Trophoblast cell (in vitro differentiated cells and primary cell): ENCODE measurements at regions not wholly inside any gene's neighbourhood (a gene's known extent, or its start where the extent isn't known, plus 50 kb on each side); places are given as distances from the start of the nearest gene placed in this dataset.
A peak's percentile ranks its signal among the peaks of the same experiment; 100 is the strongest.

ENCODE experiments used
- DNase-seq, 2 donors: peaks; one replicate each; pipeline ENCODE4 v3.0.0-alpha.2; 2016
- H2AFZ ChIP-seq: 2 replicates; pipeline ENCODE4 v1.6.1; 2013; ENCODE audit warnings: low read length, moderate library complexity, mild to moderate bottlenecking; ENCODE audit not compliant: insufficient read depth, poor library complexity
- H2AK5ac ChIP-seq: 2 replicates; pipeline ENCODE4 v1.6.1; 2013; ENCODE audit warnings: mild to moderate bottlenecking, low read length
- H2BK120ac ChIP-seq: 2 replicates; pipeline ENCODE4 v1.6.1; 2013; ENCODE audit warnings: low read length, mild to moderate bottlenecking, moderate library complexity; ENCODE audit not compliant: insufficient read depth, poor library complexity
- H2BK12ac ChIP-seq: 2 replicates; pipeline ENCODE4 v1.6.1; 2013; ENCODE audit warnings: mild to moderate bottlenecking, low read length, moderate library complexity
- H2BK5ac ChIP-seq: 2 replicates; pipeline ENCODE4 v1.6.1; 2013; ENCODE audit warnings: low read length, low read depth, moderate library complexity, mild to moderate bottlenecking; ENCODE audit not compliant: poor library complexity
- H3K14ac ChIP-seq: 2 replicates; pipeline ENCODE4 v1.6.1; 2013; ENCODE audit warnings: mild to moderate bottlenecking, low read length
- H3K18ac ChIP-seq: 2 replicates; pipeline ENCODE4 v1.6.1; 2013; ENCODE audit warnings: mild to moderate bottlenecking, low read length
- H3K23ac ChIP-seq: 2 replicates; pipeline ENCODE4 v1.6.1; 2013; ENCODE audit warnings: low read length
- H3K27ac ChIP-seq: 2 replicates; pipeline ENCODE4 v1.5.1; 2013; ENCODE audit warnings: low read depth, mild to moderate bottlenecking, inconsistent platforms, low read length, moderate library complexity
- H3K27me3 ChIP-seq: 2 replicates; pipeline ENCODE4 v1.6.1; 2013; ENCODE audit warnings: inconsistent platforms, mild to moderate bottlenecking, low read length, moderate library complexity; ENCODE audit not compliant: insufficient read depth
- H3K36me3 ChIP-seq, 2 experiments: 1 replicate in 1 of 2; 2 replicates in 1 of 2; pipeline ENCODE4 v1.6.1; 2013; ENCODE audit warnings: low read length in 2 of 2, mild to moderate bottlenecking in 2 of 2, moderate library complexity in 1 of 2; ENCODE audit not compliant: insufficient read depth in 2 of 2, control insufficient read depth in 1 of 2
- H3K4ac ChIP-seq: 2 replicates; pipeline ENCODE4 v1.6.1; 2013; ENCODE audit warnings: low read depth, mild to moderate bottlenecking, low read length, moderate library complexity
- H3K4me1 ChIP-seq, 2 experiments: 1 replicate in 1 of 2; 2 replicates in 1 of 2; pipeline ENCODE4 v1.6.1; 2013; ENCODE audit warnings: low read length in 2 of 2, mild to moderate bottlenecking in 2 of 2, moderate library complexity in 1 of 2; ENCODE audit not compliant: insufficient read depth in 2 of 2, control insufficient read depth in 1 of 2
- H3K4me2 ChIP-seq: 2 replicates; pipeline ENCODE4 v1.6.1; 2013; ENCODE audit warnings: inconsistent platforms, mild to moderate bottlenecking, low read length, moderate library complexity
- H3K4me3 ChIP-seq: 2 replicates; pipeline ENCODE4 v1.5.1; 2013; ENCODE audit warnings: mild to moderate bottlenecking, low read depth, low read length, inconsistent platforms
- H3K79me1 ChIP-seq: one replicate; pipeline ENCODE4 v1.6.1; 2013; ENCODE audit warnings: low read length
- H3K79me2 ChIP-seq: 2 replicates; pipeline ENCODE4 v1.6.1; 2013; ENCODE audit warnings: low read length, mild to moderate bottlenecking; ENCODE audit not compliant: control insufficient read depth, insufficient read depth, poor library complexity
- H3K9ac ChIP-seq: 2 replicates; pipeline ENCODE4 v1.6.1; 2013; ENCODE audit warnings: mild to moderate bottlenecking, low read length
- H3K9me3 ChIP-seq: 2 replicates; pipeline ENCODE4 v1.6.1; 2013; ENCODE audit warnings: low read depth, mild to moderate bottlenecking, control low read depth, inconsistent platforms, low read length; ENCODE audit not compliant: insufficient read depth
- H4K12ac ChIP-seq: 2 replicates; pipeline ENCODE4 v1.6.1; 2013; ENCODE audit warnings: low read depth, mild to moderate bottlenecking, low read length, moderate library complexity
- H4K8ac ChIP-seq: 2 replicates; pipeline ENCODE4 v1.6.1; 2013; ENCODE audit warnings: low read depth, mild to moderate bottlenecking, low read length, moderate library complexity
- H4K91ac ChIP-seq: one replicate; pipeline ENCODE4 v1.6.1; 2013; ENCODE audit warnings: low read depth, mild to moderate bottlenecking, low read length, moderate library complexity
- WGBS: extraction: QIAGEN DNeasy Blood & Tissue Kit; methylation state at CpG from one replicate; pipeline ENCODE4 v1.1.7; 2013; ENCODE audit warnings: missing lambda C conversion rate; ENCODE audit not compliant: insufficient read length, insufficient coverage; ENCODE audit errors: extremely low coverage; 5-methylcytosine and 5-hydroxymethylcytosine counted together

- no CpG with 5 or more reads among the region's 3 CpGs for WGBS
- Histone ChIP-seq H3K79me1 (no peaks in the 10 kb centered on the region), H2AFZ (no peak overlapping the region), H4K91ac (no peak overlapping the region), H3K27me3 (no peaks in the 10 kb centered on the region), H3K4me1 (no peaks in the 10 kb centered on the region), H3K23ac (no peak overlapping the region), H3K14ac (no peak overlapping the region), H2AK5ac (no peak overlapping the region), H3K79me2 (no peaks in the 10 kb centered on the region), H4K12ac (no peak overlapping the region), H3K9ac (no peak overlapping the region), H3K27ac (no peak overlapping the region), H3K4ac (no peak overlapping the region), H2BK120ac (no peak overlapping the region), H3K4me3 (no peak overlapping the region), H3K4me2 (no peak overlapping the region), H3K36me3 (no peaks in the 10 kb centered on the region), H4K8ac (no peak overlapping the region), H2BK12ac (no peak overlapping the region), H3K18ac (no peak overlapping the region), H3K9me3 (peaks cover under 1% of the 10 kb centered on the region), H2BK5ac (no peak overlapping the region)
- no peak for DNase-seq
Measured at GRCh38 chr14:38870296-38870836, 232.7 kb downstream of the SEC23A start.

- Histone ChIP-seq H3K27me3 (no peaks in the 10 kb centered on the region), H2BK5ac (no peak overlapping the region), H2AK5ac (no peak overlapping the region), H4K12ac (no peak overlapping the region), H3K36me3 (no peaks in the 10 kb centered on the region), H4K91ac (no peak overlapping the region), H3K18ac (no peak overlapping the region), H3K9me3 (peaks cover 3% of the 10 kb centered on the region), H3K4me2 (no peak overlapping the region), H2AFZ (no peak overlapping the region), H3K79me1 (no peaks in the 10 kb centered on the region), H3K79me2 (no peaks in the 10 kb centered on the region), H3K4me3 (no peak overlapping the region), H3K4ac (no peak overlapping the region), H3K14ac (no peak overlapping the region), H2BK12ac (no peak overlapping the region), H3K27ac (no peak overlapping the region), H2BK120ac (peak overlapping the region; percentile 51), H3K4me1 (no peaks in the 10 kb centered on the region), H3K9ac (no peak overlapping the region), H3K23ac (no peak overlapping the region), H4K8ac (no peak overlapping the region)
- DNase-seq, result no peak
- no CpG with 5 or more reads among the region's 6 CpGs for WGBS
Measured at GRCh38 chr14:38868399-38869290, 234.4 kb downstream of the SEC23A start.

- H3K9ac ChIP-seq, result no peak overlapping the region
- no peaks in the 10 kb centered on the region for H3K36me3 ChIP-seq
- H4K12ac ChIP-seq, result no peak overlapping the region
- H3K4me2 ChIP-seq, result no peak overlapping the region
- H2AFZ ChIP-seq, result no peak overlapping the region
- H4K91ac ChIP-seq, result no peak overlapping the region
- no peak overlapping the region for H3K27ac ChIP-seq
- H2BK5ac ChIP-seq, result no peak overlapping the region
- peak; percentile 17 to 72 for DNase-seq
- H3K4me1 ChIP-seq, result peaks cover 1 to 2% of the 10 kb centered on the region in 2 experiments
- H2BK120ac ChIP-seq, result no peak overlapping the region
- H3K23ac ChIP-seq, result no peak overlapping the region
- H2AK5ac ChIP-seq, result no peak overlapping the region
- no peaks in the 10 kb centered on the region for H3K27me3 ChIP-seq
- no CpG with 5 or more reads among the region's 5 CpGs for WGBS
- no peak overlapping the region for H3K4ac ChIP-seq
- no peaks in the 10 kb centered on the region for H3K79me2 ChIP-seq
- H3K18ac ChIP-seq, result no peak overlapping the region
- H3K9me3 ChIP-seq, result peaks cover 5% of the 10 kb centered on the region
- H3K79me1 ChIP-seq, result no peaks in the 10 kb centered on the region
- no peak overlapping the region for H3K4me3 ChIP-seq
- no peak overlapping the region for H3K14ac ChIP-seq
- no peak overlapping the region for H4K8ac ChIP-seq
- H2BK12ac ChIP-seq, result no peak overlapping the region
Measured at GRCh38 chr14:38867561-38868150, 235.4 kb downstream of the SEC23A start.

GRCh38 chr14:38866461-38866860 lies 236.6 kb downstream of the SEC23A start:
- Histone ChIP-seq H3K4me2 (no peak overlapping the region), H3K4ac (no peak overlapping the region), H4K12ac (no peak overlapping the region), H4K91ac (no peak overlapping the region), H3K79me1 (no peaks in the 10 kb centered on the region), H2BK120ac (no peak overlapping the region), H2AK5ac (no peak overlapping the region), H3K9ac (no peak overlapping the region), H3K27ac (no peak overlapping the region), H3K36me3 (no peaks in the 10 kb centered on the region), H3K14ac (no peak overlapping the region), H3K4me1 (peaks cover 4 to 5% of the 10 kb centered on the region in 2 experiments), H2BK12ac (no peak overlapping the region), H2BK5ac (no peak overlapping the region), H4K8ac (no peak overlapping the region), H3K4me3 (no peak overlapping the region), H2AFZ (no peak overlapping the region), H3K18ac (no peak overlapping the region), H3K9me3 (peaks cover 5% of the 10 kb centered on the region), H3K27me3 (no peaks in the 10 kb centered on the region), H3K23ac (no peak overlapping the region), H3K79me2 (no peaks in the 10 kb centered on the region)
- no CpG with 5 or more reads among the region's 4 CpGs for WGBS
- DNase-seq, result no peak
